HG03457 (cell line): ENCODE measurements at regions not wholly inside any gene's neighbourhood (a gene's known extent, or its start where the extent isn't known, plus 50 kb on each side); places are given as distances from the start of the nearest gene placed in this dataset.

Source experiments
- ATAC-seq: cut with Tn5 transposase; IDR thresholded peaks from one replicate; pipeline ENCODE4 v1.9.1; 2021; ENCODE audit warnings: moderate number of reproducible peaks; ENCODE audit not compliant: unreplicated experiment

DNA sequence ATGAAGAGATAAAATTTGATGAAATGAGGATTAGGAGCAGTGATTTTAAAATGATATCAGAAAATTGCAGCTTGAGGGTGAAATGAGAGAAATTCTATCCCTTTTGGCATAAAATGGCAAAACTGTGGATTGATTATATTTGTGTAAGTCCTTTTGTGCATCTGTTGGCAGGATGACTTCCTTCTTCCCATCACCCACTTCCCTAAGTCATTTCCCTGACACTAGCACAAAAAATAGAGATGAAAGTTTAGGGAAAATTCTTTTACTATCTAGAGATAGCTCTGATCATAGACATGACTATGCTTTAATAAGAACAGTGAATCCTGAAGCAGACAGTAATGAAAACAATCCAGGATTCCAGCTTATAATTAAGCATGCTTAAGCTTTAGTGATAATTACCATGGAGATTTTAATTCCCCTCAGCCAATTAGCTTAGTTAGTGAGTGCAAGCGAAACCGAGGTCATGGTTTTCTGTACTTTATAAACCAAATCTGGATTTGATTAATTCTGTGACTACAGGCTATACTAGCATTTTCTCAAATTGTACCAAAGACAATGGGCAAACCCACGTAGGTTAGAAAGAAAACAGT, 163.6 kb upstream of the TARS1 start:
- no peak for ATAC-seq

GRCh38 chr5:33281431-33281843, 159.3 kb upstream of the TARS1 start:
- ATAC-seq: no peak

- no peak for ATAC-seq
Measured at GRCh38 chr5:33282157-33282556, 158.6 kb upstream of the TARS1 start.

- no peak for ATAC-seq
Measured at GRCh38 chr5:33282696-33283095, 158.1 kb upstream of the TARS1 start.

GRCh38 chr5:33283243-33283642, 157.5 kb upstream of the TARS1 start:
- ATAC-seq: no peak

GRCh38 chr5:33284681-33285080, 156.1 kb upstream of the TARS1 start:
- no peak for ATAC-seq

DNA sequence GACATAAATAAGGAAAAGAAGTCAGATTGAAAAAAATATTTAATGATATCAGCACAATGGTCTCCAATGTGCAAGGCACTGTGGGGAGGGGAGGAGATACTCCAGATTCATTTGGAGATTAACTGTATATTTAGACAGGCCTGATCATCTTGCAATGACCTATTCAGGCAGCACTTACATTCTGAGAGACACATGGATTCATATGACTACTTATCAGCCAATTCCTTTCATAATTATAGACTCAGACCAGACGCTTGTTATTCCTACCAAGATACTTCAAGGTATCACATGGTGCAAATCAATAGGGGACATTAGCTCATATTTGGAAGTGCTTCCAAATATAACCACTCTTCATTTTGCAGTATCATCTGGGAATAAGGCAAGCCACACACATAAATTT, 153.5 kb upstream of the TARS1 start:
- ATAC-seq: no peak

- no peak for ATAC-seq
Measured at GRCh38 chr5:33291216-33292000, 149.4 kb upstream of the TARS1 start.

GRCh38 chr5:33297760-33298216, 143.0 kb upstream of the TARS1 start:
- ATAC-seq: no peak

DNA sequence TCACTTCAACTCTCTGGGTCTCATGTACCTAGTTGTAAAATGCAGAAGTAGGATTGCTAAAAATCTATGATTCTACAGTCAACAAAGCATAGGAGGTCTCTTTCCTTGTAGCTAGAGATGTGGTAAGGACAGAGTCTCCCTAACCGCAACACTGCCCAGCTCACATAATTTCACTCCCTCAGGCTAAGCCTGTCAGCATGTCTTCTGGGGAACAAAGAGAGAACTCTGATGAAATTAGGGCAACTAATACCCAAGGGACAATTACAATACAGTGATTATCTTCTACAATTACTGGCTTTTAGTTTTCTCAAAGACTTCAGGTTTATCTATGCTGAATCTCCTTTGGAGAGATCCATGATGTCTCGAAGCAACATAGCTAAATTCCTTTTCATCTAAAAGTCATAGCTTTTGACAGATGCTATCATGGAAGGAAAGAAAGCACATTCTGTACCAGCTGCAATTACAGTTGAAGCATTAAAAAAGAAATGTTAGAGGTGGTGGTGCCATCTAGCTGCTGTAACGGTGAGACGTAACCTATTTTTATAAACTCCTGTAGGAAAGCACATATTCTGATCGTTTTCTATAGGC, 141.1 kb upstream of the TARS1 start:
- peak; percentile 34 for ATAC-seq

GRCh38 chr5:33300209-33300742, 140.5 kb upstream of the TARS1 start:
- ATAC-seq: peak; percentile 73

- no peak for ATAC-seq
Measured at GRCh38 chr5:33303579-33304095, 137.1 kb upstream of the TARS1 start.

DNA sequence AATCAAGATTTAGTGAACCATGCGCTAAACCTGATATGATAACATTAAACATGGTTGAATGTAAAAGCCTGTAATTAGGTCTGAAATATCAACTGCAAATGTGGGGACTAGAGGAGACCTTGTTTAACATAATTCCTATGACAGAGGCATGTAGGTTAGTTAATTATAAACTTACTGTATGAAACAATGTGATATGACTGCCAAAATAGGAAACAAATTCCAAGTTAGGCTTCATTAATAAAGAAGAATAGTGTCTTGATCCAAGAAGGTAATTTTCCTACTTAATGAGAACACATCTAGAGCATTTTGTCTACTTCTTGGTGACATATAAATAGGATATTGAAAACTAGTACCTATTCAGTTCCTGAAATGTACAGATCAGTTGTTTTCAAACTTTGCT, 136.2 kb upstream of the TARS1 start:
- ATAC-seq: no peak

- no peak for ATAC-seq
Measured at GRCh38 chr5:33305572-33305971, 135.2 kb upstream of the TARS1 start.

GRCh38 chr5:33306758-33307157, 134.0 kb upstream of the TARS1 start:
- ATAC-seq: no peak

- ATAC-seq: no peak
Measured at GRCh38 chr5:33308586-33308985, 132.2 kb upstream of the TARS1 start.

GRCh38 chr5:33309068-33309467, 131.7 kb upstream of the TARS1 start:
- ATAC-seq: no peak

DNA sequence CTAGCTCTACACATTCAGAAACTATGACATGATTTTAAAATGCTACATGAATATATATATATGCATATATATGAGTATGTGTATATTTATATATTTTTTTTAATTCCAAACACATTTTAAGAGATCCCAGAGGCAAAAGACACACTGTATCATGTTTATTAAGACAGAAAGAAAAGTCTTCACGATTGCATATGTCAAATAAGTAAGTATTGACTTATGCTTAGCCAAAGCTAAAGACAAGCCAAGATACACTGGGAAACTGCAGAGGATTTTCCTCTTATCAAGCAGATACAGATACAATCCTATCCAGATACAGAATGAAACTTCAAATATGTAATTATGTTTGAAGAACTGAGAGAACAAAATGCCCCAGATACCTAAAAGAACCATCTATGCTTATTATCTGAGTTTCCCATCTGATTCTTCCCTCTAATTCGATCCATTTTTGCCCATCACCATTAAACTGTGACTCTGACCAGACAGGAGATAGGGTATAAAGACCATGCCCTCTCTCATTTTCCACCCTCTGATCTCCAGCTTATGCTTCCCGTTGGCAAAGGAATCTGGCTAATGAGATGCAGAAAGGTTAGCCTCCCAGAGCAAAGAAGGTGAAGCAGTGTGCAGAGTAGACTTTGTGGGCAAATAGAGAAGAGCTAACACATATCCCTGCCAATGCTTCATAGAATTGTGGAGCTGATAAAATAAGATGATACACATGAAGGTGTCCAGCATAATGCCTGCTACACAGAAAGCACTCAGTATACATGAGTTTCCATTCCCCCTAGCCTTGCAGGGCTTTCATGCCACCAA, 131.0 kb upstream of the TARS1 start:
- ATAC-seq: no peak

- ATAC-seq: no peak
Measured at GRCh38 chr5:33310451-33310850, 130.3 kb upstream of the TARS1 start.

- ATAC-seq: no peak
Measured at GRCh38 chr5:33311893-33312292, 128.9 kb upstream of the TARS1 start.
